GM19328 (cell line): ENCODE measurements at regions not wholly inside any gene's neighbourhood (a gene's known extent, or its start where the extent isn't known, plus 50 kb on each side); places are given as distances from the start of the nearest gene placed in this dataset.

Source experiments
- ATAC-seq: cut with Tn5 transposase; IDR thresholded peaks from one replicate; pipeline ENCODE4 v1.9.1; 2021; ENCODE audit warnings: mild to moderate bottlenecking, moderate library complexity; ENCODE audit not compliant: unreplicated experiment

DNA sequence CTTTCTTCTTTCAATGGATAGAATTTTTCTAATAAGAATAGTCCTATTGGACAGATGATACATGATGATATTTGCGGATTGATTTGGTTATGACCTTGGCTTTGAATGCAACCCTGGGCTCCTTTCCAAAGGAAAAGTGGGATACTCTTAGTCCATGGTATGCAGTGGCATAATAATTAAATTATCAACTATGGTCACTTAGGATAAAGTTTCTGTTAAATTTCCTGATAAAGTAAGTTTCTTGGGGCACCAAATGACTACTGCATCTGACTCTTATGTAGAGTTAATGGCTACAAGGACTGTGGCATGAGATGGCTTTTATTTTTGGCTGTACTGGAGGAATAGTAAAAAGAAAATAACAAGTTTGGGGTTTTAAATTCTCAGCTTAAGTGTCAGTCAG is 126.7 kb downstream of the QPCT start:
- ATAC-seq, result no peak

DNA sequence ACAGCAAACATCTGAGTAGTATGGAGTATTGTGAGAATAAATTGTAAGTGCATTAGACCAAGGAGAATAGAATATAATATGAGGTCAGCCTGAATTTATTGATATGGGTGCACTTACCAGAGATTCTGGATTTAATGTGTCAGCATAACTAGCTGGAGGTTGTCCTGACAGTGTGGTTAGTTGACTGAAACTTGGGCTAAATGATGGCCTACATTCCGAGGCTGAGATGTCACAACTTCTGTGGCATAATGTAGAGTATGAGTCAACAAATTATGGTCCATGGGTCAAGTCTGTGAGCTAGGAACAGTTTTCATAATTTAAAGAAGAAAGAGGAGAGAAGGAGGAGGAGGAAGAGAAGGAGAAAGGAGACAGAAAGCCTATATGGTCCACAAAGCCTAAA is 127.6 kb downstream of the QPCT start:
- ATAC-seq, result no peak

DNA sequence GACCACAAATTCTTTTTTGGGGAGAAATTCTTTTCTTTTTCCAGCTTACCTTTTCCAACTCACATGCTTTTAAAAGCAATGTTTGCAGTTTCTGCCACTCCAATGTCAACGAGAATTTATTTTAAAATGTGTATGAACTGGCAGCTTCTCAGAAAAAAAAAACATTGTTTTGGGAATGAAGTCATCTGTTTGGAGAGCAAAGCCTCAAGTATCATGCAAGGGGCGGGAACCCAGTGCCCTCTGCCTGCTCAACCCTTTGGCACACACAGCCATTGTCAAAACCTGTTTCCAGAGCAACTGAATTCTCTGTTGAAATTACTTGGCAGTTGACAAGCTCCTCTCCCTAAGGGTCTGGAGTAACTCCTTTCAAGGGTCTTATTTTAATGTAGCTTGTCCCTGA is 128.5 kb downstream of the QPCT start:
- ATAC-seq, result no peak

DNA sequence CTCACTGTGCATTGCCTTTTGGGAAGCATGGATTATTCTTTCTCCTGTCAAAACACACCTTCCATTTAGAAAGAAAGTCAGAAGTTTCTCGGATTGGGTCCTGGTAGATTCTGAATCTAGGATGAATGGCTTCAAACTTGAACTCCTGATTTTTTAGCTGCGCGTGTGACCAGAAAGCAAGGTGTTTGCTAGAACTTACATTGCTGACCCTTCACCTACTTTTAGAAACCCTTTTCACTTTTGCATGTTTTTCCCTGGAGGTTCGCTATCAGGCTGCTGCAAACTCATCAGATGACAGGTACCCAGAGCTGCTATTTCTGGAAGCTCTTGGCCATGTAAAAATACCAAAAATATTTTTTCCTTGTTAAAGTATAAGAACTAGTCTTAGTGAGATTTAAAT is 132.0 kb downstream of the QPCT start:
- no peak for ATAC-seq

DNA sequence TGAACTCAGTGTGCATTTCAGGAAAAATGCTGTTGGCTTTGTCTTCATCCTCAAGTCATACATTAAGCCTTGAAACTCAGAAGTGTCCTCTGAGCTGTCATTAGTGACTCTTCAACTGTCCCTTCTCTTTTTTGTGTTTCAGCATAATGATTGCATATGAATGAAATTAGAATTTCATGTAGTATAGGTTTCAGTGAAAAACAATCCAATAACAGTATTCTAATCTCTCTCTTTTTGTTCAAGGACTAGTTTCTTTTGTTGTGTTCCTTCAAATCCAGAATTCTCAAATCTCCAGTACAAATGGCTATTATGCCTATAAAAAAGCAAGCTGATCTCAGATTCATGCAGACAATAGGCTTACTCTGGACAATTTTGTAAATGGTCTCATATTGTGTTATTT is 133.5 kb downstream of the QPCT start:
- ATAC-seq, result no peak

DNA sequence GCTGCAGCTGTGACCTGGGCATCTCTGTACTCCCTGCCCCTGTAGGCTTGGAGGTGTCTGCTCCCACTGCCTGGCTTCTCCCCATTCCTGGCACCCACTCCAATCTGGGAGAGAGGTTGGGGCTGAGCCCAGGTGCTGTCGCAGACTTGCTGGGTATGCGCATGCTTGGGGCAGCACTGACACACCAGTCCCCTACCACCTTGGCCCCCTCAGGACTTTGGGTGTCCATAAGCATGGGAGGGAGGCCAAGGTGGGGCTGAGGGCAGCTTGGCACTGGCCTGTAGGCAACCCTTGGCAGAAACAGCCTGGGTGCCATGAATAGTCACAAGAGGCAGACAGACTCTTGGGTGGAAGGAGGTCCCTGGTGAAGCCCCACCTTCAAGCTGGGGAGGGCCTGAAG is 136.8 kb downstream of the QPCT start:
- no peak for ATAC-seq

DNA sequence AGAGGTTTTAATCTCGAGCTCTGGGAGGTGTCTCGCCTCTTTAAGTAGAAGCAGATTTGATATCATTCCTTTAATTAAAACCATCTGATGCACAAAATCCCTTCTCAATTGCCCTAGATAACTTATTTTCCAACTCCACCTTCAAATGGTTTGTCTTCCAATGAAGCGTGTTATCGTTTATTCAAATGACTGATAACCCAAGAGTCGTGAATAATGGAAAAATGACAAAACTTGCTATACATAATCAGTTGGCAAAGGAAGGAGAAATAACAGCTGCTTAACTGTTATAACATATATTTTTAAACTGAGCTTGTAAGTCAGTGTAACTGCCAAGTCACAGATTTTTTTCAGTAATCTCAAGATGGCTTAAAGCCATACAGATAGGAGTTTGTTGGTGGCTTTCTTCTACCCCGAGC is 144.6 kb downstream of the QPCT start:
- ATAC-seq, result no peak

DNA sequence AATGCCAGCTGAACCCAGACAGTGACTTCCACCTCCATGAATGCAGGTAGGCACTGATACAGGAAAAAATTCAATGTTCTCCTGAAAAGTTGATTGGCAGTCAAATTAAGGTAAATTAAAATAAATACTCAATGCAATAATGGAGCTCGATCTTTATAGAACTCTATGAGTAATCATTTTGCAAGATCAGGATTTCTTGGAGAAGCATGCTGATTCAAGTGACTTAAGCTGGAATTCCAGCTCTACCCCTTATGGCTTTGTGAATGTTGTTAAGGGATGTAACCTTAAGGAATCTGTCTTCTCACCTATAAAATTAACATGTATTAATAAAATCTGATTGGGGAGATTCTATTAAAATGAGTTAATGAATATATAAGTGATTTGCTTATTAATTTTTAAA is 145.1 kb downstream of the QPCT start:
- no peak for ATAC-seq

DNA sequence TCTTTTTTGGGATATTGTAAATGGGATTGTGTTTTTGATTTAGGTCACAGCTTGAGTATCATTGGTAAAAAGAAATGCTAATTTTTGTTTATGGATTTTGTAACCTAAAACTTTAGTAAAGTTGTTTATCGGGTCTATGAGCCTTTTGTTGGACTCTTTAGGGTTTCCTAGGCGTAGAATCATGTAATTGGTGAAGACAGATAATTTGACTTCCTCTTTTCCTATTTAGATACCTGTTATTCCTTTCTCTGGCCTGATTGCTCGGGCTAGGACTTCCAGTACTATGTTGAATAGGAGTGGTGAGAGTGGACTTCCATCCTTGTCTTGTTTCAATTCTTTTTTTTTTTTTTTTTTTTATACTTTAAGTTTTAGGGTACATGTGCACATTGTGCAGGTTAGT is 149.0 kb downstream of the QPCT start:
- no peak for ATAC-seq

DNA sequence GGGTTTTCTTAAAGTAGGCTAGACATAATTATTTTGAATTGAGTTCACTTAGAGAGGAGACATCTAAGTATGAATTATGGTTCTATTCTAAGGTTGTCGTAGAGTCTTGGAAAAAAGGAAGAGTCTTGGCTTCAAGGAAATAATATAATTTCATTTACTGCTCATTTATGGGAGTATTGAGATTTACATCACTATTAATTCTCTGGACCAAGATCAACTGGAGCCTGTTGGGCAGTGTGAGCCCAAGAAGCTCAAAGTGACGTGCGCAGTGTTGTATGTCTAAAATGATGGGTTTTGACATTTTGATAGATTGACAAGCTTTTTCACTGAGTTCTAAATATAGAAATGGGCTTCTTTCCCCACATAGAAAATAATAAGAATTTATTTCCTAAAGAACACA is 154.7 kb downstream of the QPCT start:
- no peak for ATAC-seq

DNA sequence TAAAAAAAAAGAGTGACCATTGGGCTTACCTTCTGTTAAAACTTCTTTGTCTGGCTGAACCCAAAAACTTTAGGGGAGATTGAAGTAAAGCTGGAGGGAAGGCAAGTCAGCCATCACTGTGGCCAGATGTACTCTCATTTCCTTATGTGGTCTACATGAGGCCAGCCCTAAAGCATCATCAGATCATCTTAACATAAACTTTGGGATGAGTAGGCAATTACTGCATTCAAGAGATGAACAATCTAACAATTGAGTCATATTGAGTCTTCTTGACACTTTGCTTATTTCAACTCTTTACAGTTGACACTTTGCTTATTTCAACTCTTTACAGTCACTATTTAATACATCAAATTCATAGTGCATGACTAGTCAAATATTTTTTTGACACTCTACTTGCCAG is 155.6 kb downstream of the QPCT start:
- no peak for ATAC-seq

DNA sequence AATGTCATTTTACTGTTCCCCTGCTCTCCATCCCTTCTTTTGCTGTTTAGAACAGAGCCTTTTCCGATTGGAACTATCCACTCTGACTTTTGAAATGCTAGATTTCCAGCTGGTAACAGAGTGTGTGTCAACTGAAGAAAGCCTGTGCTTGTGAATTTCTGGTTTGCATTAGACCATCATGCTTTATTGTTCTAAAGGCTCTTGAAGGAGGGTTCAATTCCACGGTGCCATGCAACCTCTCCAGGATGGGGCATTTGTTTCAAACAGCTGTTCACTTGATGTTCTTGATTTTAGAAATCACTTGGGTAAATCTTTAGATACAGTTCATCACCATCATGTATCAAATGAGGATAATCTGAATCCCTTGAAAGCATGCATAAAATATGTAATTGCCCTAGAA is 156.7 kb downstream of the QPCT start:
- no peak for ATAC-seq

DNA sequence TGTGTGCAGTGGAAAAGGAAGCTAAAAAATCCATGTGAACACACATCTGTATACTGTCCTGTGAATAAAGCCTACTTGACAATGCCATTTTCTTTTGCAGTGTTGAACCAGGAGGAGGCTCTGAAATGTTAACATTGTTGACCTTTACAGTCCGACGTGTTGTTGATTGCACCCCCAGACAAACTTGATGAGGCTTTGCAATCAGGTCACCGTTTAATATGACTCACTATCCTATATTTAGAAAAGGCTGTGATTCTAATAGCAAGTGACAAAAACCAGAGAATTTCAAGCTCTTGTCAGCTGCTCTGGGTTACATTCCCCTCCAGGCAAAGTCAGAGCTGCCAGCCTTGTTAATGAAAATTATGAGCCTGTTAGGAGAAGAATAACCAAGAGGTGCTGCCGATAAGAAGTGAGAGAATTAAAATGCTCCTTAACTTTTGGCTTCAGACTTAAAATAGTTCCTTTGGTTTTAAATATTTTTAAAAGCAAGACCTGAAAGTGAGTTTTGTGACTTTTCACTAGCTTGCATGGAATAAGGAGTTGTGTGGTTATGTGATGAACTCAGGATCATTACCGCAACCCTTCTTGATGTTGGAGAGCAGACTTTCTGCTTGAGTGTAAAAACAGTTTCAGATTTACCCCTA is 162.1 kb downstream of the QPCT start:
- no peak for ATAC-seq

DNA sequence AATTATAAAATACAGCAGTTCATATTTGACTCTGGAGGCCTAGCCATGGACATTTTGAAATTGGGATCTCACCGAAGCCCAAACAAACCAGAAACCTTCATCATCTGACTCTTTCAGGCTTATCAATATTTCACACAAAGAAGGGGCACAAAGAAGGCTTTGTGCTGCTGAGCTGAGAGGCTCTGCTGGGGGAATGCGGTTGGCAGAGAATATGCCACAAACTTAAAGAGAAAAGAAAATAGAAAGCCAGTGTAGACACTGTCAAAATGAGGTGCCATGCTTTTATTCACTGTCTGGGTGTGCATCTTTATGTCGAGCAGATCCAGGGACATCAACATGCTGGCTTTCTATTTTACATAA is 162.6 kb downstream of the QPCT start:
- ATAC-seq, result no peak

DNA sequence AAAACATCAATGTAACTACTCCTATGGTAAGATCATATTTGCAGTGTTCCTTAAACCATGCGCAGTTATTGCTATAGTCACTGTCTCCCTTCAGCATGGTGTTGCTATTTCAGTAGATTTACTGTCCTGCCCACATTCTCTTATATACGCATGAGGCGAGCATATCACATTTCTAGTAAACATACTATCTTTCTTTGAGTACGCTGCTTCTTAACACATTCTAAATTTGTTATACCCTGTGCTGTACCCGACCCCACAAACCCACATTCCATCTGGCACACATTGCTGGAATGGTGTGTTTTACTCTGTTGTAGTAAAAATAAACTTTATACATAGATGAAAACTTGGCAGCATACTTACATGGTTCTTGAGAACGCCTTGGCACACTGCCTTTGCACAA is 163.3 kb downstream of the QPCT start:
- ATAC-seq, result no peak

DNA sequence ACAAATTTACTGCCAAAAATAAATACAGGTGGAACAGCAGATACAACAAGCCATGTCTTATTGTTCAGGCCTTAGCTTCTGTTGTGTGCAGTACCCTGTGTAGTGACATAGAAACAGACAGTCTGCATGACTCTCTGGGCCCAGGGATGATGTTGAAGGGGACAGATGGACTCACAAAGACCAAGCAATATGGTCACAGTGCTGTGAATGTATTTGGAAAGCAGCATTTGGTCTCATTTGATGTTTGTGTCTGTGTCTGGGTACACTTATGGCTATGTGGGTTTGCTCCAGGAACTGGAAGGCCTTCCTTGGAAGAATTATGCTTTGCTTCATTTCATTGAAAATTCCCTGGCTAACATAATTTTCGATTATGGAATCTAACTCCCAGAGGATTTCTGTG is 158.5 kb downstream of the CDC42EP3 start:
- ATAC-seq, result no peak

DNA sequence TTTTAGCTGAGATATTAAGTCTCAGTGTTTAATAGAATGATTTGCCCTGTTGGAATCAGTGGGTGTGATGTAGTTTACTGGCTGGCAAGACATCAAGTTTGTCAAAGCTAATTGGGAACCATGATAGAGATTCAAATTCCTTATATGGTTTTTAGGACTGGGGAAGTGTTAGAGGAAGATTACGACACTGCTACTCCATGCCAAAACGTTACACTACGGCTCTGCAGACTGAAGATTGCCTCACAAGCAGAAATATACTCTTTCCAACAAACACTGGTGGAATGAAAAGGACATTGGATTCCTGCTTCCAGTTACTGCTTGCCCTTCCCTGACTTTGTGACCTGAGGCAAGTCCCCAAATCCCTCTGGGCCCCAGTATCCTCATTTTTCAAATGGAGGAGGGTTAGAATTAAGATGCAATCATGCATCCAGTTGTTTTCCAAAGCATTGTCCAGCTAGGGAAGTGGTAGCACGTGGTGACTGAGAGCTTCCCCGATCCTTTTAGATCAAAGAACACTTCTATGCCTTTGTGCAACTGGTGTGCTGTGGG is 147.6 kb downstream of the CDC42EP3 start:
- ATAC-seq, result no peak

DNA sequence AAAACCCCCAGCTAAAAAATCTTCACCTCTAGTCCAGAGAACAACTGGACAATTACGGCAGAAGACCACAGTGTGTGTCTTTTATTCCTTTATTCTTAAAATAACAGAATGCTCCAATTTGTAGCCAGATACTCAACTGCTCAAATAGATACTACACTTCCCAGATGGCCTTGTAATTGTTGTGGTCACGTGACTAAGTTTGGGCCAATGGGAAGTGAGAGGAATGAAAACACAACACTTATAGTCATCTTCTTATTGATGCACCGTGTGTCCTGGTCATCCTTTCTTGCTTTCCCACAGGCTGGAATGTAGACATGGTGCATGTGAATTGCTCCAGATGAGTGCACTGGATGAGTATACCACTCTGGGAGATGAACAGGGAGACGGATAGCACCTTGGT is 145.1 kb downstream of the CDC42EP3 start:
- no peak for ATAC-seq

DNA sequence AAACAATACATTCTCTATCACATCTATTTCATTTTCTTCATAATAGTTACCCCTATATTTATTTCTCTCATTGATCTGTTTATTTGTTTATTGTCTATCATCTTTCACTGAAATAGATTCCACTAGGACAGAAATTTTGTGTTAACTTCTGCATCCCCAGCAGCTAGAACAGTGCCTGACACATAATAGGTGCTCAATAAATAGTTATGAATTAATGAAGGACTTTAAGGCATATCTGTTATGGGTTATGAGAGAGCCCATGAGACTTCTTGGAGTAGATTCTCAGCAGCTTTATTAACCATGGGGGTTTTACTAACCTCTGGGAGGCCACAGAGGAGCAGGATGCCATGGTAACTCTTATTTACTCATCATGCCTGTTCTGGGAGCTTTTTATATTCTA is 144.6 kb downstream of the CDC42EP3 start:
- ATAC-seq, result no peak

DNA sequence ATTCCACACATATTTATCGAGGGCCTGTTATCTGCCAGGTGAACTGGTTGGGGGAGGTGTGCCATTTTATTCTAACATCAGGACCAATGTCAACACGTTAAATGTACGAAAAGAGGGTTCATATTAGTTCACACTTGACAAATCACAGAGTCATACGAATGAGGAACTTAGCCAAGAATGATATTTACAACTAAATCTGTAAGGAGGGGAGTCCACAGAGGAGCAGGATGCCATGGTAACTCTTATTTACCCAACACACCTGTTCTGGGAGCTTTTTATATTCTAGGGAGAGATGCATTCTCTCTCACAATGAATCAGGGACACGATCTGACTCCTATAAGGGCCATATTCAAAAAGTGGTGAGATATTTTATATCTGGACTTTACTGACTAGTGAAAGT is 144.1 kb downstream of the CDC42EP3 start:
- ATAC-seq, result no peak

DNA sequence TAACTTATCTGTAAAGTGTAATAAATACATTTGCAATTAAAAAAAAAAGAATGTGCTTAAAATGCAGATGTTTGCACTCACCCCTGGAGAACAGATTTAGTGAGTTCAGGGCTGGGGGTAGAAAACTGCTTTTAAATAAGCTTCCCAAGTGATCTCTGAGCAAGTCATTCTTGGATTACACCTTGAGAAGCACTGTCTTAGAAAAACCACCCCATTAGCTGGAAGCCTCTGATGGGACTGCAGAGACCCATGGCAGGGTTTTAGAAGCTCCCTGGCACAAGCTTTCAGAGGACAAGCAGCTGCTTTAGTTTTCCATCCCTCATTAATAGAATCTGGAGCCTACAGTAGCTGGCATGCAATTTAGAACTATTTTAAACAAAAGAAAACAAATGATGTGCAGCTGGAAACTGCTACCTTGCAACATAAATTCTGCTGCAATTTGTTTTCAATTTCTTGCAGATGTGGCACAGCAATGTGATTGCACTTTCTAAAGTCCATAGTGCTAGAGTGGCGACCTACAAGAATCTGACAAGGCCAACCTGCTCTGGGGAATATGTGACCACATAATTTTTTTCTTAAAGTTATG is 141.5 kb downstream of the CDC42EP3 start:
- ATAC-seq, result no peak

DNA sequence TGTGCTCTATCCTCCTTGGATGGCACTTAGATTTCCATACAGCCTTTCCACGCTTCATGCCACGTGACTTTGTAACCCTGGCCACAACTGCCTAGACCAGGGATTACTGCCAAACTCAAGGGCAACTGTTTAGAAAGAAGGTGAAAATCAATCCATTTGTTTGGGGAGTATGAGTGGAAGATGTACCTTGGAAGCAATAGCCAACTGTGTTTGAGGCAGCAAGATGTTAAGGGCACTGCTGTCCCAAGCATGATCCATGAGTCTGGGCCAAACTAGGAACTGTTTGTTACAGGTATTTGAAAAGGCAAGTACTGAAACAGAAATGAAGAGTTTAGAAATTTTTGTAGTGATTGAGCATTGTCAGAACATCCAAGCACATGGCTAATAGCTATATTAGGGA is 138.9 kb downstream of the CDC42EP3 start:
- no peak for ATAC-seq

DNA sequence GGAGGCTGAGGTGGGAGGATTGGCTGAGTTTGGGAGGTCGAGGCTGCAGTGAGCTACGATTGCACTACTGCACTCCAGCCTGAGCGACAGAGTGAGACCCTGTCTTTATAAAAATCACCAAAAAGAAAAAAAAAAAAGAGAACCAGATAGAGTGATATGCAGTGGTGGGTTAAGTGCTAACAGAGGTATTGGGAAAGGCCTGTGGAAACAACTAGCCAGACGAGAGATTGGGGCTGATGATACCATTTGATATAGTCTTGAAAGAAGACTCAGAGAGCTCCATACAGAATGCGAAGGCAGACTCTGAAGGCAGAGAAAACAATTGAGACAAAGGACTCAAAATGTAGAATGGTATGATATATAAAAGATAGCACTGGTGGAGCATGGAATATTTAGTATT is 134.1 kb downstream of the CDC42EP3 start:
- no peak for ATAC-seq
